HG03520 (cell line): ENCODE measurements at regions not wholly inside any gene's neighbourhood (a gene's known extent, or its start where the extent isn't known, plus 50 kb on each side); places are given as distances from the start of the nearest gene placed in this dataset.

Source experiments
- ATAC-seq: cut with Tn5 transposase; IDR thresholded peaks from one replicate; pipeline ENCODE4 v1.9.1; 2021; ENCODE audit warnings: mild to moderate bottlenecking, moderate library complexity; ENCODE audit not compliant: unreplicated experiment

DNA sequence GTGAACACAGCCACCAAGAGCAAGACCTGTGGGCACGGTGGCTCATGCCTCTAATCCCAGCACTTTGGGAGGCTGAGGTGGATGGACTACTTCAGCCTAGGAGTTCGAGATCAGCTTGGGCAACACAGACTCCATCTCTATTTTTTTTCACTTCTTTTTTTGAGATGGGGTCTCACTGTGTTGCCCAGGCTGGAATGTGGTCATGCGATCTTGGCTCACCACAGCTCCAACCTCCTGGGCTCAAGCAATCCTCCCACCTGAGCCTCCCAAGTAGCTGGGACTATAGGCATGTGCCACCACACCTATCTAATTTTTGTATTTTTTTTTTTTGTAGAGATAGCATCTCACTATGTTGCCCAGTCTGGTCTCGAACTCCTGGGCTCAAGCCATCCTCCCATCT lies 54.4 kb upstream of the SPRED2 start:
- ATAC-seq, result no peak

DNA sequence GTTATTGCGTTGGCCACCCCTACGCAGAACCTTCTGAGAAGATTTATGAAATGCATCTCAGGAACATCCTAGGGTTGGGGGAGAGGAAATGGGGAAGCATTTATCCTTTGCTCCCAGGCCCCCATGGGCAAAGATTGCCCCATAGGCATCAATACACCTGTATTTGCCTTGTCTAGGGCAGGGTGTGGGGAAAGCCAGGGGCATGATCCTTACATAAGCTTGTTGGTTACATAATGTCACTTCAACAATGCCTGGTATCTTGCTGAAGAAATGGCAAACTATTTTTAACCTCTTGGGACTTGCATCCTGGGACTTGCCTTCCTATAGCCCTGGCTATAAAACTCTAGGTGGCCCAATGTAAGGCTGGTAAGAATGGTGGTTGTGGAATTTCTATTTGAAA lies 53.9 kb upstream of the SPRED2 start:
- no peak for ATAC-seq

DNA sequence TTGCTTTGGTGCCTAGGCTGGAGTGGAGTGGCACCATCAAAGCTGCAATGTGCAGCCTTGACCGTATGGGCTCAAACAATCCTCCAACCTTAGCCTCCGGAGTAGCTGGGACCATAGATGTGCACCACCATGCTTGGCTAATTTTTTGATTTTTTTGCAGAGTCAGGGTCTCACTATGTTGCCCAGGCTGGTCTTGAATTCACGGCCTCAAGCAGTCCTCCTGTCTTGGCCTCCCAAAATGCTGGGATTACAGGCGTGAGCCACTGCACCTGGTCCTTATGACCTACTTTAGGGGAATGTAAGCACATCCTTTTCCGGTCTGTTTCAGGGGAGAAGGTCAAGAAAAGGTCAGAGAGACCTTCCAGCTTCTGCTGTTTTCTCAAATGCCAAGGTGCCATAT lies 53.4 kb upstream of the SPRED2 start:
- no peak for ATAC-seq

DNA sequence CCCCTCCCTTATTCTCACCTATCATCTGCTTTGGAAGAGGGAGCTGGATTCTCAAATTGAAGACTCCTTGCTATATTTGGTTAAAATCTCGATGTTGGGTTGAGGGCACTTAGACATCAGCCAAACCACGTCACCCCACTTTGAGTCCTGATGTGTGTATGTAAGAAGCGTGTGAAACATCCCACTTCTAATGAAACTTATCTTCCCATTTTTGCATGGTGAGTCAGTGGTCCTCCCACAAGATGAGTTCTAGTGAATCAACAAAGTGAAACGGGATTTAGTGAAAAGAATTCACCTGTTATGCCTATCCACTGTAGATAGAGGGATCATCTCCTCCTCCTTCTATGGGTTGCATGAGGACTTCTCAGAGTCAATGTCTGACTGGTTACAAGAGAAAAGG lies 51.4 kb upstream of the SPRED2 start:
- ATAC-seq, result no peak

DNA sequence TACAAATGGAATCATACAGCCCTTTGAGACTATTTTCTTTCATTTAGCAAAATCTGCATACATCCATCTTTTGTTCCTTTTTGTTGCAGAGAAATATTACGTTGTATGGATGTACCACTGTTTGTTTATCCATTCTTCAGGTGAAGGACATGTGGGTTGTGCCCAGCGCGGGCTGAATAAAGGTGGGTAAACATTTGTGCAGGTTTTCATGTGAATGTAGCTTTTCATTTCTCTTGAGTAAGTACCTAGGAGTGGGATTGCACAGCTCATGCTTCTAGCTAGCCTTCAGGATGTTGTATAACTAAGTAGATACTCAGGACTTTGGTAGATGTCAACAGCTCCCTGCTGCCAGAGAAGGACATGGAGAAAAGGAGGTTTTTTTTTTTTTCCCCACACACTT lies 50.6 kb upstream of the SPRED2 start:
- no peak for ATAC-seq
